ENCODE measurements at regions not wholly inside any gene's neighbourhood (a gene's known extent, or its start where the extent isn't known, plus 50 kb on each side); places are given as distances from the start of the nearest gene placed in this dataset.

- H2AK5ac ChIP-seq (ENCODE audit: low read depth, low read length), result no peak overlapping the region
- no peaks in the 10 kb centered on the region for H4K20me1 ChIP-seq (replicated peaks in 1 of 2; ENCODE audit: control insufficient read depth in 1 of 2, insufficient read depth in 2 of 2, low read length in 2 of 2)
- no peak overlapping the region for H2BK120ac ChIP-seq (replicated peaks; ENCODE audit: low read depth, low read length)
- DNase-seq (ENCODE audit: low read depth in 1 of 2, low spot score in 2 of 2), result no peak
- no peak overlapping the region for H4K8ac ChIP-seq (ENCODE audit: extremely low read depth, insufficient read depth, low read length)
- no peak overlapping the region for H3K4ac ChIP-seq (replicated peaks; ENCODE audit: insufficient read length, low read depth, low read length)
- no peaks in the 10 kb centered on the region for H3K79me1 ChIP-seq (ENCODE audit: low read depth, low read length)
- no peak overlapping the region for H3K4me3 ChIP-seq (ENCODE audit: extremely low read depth in 1 of 4, insufficient read depth in 2 of 4, low read depth in 3 of 4, low read length in 4 of 4)
- no peak overlapping the region for H3K18ac ChIP-seq (ENCODE audit: extremely low read depth, low read length)
- H3K23ac ChIP-seq (ENCODE audit: insufficient read length), result no peak overlapping the region
- no peaks in the 10 kb centered on the region for H3K36me3 ChIP-seq (ENCODE audit: control insufficient read depth in 2 of 4, insufficient read depth in 4 of 4, low read length in 3 of 4)
- no peak overlapping the region for H4K5ac ChIP-seq (ENCODE audit: insufficient read length, low read depth, low read length)
- no peaks in the 10 kb centered on the region for H3K79me2 ChIP-seq (ENCODE audit: control insufficient read depth in 1 of 2, insufficient read depth in 2 of 2, low read length in 2 of 2)
- FAIRE-seq, result no peak
- no peak overlapping the region for H2BK5ac ChIP-seq (ENCODE audit: low read depth, low read length)
- H3K9ac ChIP-seq (replicated peaks in 1 of 4; ENCODE audit: extremely low read depth in 1 of 4, low read depth in 3 of 4, low read length in 3 of 4), result no peak overlapping the region
- no peak overlapping the region for H2AFZ ChIP-seq (ENCODE audit: low read length)
- no peak overlapping the region for H2BK15ac ChIP-seq (ENCODE audit: low read length)
- no peak overlapping the region for H3K27ac ChIP-seq (ENCODE audit: low read depth, low read length)
- no peaks in the 10 kb centered on the region for H3K23me2 ChIP-seq (ENCODE audit: low read depth, low read length)
- no peak overlapping the region for H3K14ac ChIP-seq (ENCODE audit: insufficient read length)
- ChIA-PET CTCF (ENCODE audit: partially characterized antibody) (no interaction called here), POLR2A (ENCODE audit: partially characterized antibody) (interaction anchor here (0.6 kb wide), 1 partner anchor 131 kb away, joined by 3 read pairs; no protein-coding TSS in a partner anchor)
- no peak overlapping the region for H3K56ac ChIP-seq (replicated peaks; ENCODE audit: insufficient read length, low read depth, low read length)
- H3K9me3 ChIP-seq (ENCODE audit: insufficient read depth in 2 of 2, low read depth in 1 of 2, low read length in 1 of 2), result no peaks in the 10 kb centered on the region
- H4K91ac ChIP-seq (replicated peaks; ENCODE audit: insufficient read length, low read length), result no peak overlapping the region
- no peak overlapping the region for H3K4me2 ChIP-seq (ENCODE audit: insufficient read depth in 1 of 2, low read depth in 2 of 2, low read length in 2 of 2)
- no peak overlapping the region for H2BK20ac ChIP-seq (ENCODE audit: low read length)
- no peaks in the 10 kb centered on the region for H3K4me1 ChIP-seq (replicated peaks in 1 of 4; ENCODE audit: control insufficient read depth in 3 of 4, insufficient read depth in 4 of 4, low read length in 3 of 4)
- WGBS, 2 experiments (ENCODE audit: extremely low coverage in 1 of 2, insufficient coverage in 1 of 2, insufficient read length in 1 of 2, insufficient replicate concordance in 2 of 2, low coverage in 1 of 2, low lambda C conversion rate in 2 of 2, missing lambda C conversion rate in 1 of 2), result 70% methylated on average over 3 of the region's 3 CpGs; no CpG with 5 or more reads in 1 of the 2 experiments
- H3K27me3 ChIP-seq (replicated peaks in 1 of 4; ENCODE audit: control insufficient read depth in 3 of 4, extremely low read depth in 1 of 4, insufficient read depth in 3 of 4, low read length in 3 of 4), result no peaks in the 10 kb centered on the region
- no peak overlapping the region for H2BK12ac ChIP-seq (ENCODE audit: low read depth, low read length)
- no peak for TF ChIP-seq SRF (IDR thresholded peaks at IDR 0.05; ENCODE audit: low read depth, low read length)
- no peak for TF ChIP-seq CHD1 (IDR thresholded peaks at IDR 0.05; ENCODE audit: low read depth, low read length)
- no peak for TF ChIP-seq KDM4A (IDR thresholded peaks at IDR 0.05; ENCODE audit: low read depth, low read length, severe bottlenecking)
- TF ChIP-seq SP4 (IDR thresholded peaks at IDR 0.05; ENCODE audit: low read length), result no peak
- no peak for TF ChIP-seq EZH2 (IDR thresholded peaks at IDR 0.05; ENCODE audit: low read depth, low read length, severe bottlenecking)
- TF ChIP-seq CEBPB (IDR thresholded peaks at IDR 0.05; ENCODE audit: low read depth, low read length), result no peak
- TF ChIP-seq CBX8 (IDR thresholded peaks at IDR 0.05; ENCODE audit: borderline replicate concordance, low read depth, low read length), result no peak
These were observed 90.6 kb downstream of the ATP6V1G3 start for GRCh38 chr1:198449727-198450433.

Measured in H1 (cell line).